ENCODE measurements at regions not wholly inside any gene's neighbourhood (a gene's known extent, or its start where the extent isn't known, plus 50 kb on each side); places are given as distances from the start of the nearest gene placed in this dataset.

DNA sequence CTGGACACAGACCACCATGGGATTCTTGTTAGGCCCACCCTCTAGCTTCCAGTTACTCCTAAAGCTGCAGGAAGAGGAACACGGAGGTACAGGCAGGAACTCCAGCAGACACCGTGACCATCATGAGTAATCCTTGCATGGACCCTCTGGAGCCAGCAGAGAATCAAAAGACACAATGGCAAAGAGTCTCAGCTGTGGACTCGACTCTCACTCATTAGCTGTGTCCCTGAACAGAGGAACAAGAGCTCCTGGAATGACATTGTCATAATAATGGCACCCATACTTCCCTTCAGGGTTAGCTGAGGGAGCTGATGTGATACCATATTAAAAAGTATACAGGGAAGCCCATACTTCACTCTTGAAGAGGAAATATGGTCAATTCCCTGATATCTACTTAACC is 176.3 kb upstream of the ASIC2 start:
- TF ChIP-seq POLR2A (IDR thresholded peaks at IDR 0.05): no peak
- TF ChIP-seq, protein P1, sequence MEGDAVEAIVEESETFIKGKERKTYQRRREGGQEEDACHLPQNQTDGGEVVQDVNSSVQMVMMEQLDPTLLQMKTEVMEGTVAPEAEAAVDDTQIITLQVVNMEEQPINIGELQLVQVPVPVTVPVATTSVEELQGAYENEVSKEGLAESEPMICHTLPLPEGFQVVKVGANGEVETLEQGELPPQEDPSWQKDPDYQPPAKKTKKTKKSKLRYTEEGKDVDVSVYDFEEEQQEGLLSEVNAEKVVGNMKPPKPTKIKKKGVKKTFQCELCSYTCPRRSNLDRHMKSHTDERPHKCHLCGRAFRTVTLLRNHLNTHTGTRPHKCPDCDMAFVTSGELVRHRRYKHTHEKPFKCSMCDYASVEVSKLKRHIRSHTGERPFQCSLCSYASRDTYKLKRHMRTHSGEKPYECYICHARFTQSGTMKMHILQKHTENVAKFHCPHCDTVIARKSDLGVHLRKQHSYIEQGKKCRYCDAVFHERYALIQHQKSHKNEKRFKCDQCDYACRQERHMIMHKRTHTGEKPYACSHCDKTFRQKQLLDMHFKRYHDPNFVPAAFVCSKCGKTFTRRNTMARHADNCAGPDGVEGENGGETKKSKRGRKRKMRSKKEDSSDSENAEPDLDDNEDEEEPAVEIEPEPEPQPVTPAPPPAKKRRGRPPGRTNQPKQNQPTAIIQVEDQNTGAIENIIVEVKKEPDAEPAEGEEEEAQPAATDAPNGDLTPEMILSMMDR (IDR thresholded peaks at IDR 0.05): no peak
